DND-41 (cell line): ENCODE measurements at regions not wholly inside any gene's neighbourhood (a gene's known extent, or its start where the extent isn't known, plus 50 kb on each side); places are given as distances from the start of the nearest gene placed in this dataset.

Experiments used
- EZH2 ChIP-seq: IDR thresholded peaks from 3 replicates; pipeline ENCODE4 v1.6.1; 2012; ENCODE audit warnings: borderline replicate concordance, low read depth, mild to moderate bottlenecking, moderate library complexity, low read length, inconsistent platforms; ENCODE audit not compliant: severe bottlenecking
- TF ChIP-seq, protein P1 (sequence below): IDR thresholded peaks from 2 replicates; pipeline ENCODE4 v1.5.1; 2012; ENCODE audit warnings: borderline replicate concordance, low read length, moderate library complexity, mild to moderate bottlenecking; ENCODE audit not compliant: poor library complexity, severe bottlenecking; ENCODE audit errors: extremely low read depth

DNA sequence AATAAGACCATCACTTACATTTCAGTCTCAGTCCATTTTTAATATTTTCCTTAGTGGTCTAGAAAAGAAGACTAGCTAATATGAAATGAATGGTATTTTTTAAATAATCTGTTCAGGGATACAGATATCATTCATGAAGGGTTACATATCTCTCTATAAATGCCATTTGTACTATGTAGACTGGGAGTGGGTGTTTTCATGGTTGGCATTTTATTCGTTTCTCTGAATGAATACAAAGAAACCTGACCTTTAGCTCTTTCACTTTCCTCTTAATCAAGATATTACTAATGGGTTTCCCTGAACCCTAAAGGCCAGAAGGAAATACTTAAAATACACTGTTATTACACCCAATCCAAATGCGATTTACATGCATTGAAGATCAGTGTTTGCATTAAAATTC lies 788.9 kb downstream of the TBC1D32 start:
- TF ChIP-seq, protein P1, sequence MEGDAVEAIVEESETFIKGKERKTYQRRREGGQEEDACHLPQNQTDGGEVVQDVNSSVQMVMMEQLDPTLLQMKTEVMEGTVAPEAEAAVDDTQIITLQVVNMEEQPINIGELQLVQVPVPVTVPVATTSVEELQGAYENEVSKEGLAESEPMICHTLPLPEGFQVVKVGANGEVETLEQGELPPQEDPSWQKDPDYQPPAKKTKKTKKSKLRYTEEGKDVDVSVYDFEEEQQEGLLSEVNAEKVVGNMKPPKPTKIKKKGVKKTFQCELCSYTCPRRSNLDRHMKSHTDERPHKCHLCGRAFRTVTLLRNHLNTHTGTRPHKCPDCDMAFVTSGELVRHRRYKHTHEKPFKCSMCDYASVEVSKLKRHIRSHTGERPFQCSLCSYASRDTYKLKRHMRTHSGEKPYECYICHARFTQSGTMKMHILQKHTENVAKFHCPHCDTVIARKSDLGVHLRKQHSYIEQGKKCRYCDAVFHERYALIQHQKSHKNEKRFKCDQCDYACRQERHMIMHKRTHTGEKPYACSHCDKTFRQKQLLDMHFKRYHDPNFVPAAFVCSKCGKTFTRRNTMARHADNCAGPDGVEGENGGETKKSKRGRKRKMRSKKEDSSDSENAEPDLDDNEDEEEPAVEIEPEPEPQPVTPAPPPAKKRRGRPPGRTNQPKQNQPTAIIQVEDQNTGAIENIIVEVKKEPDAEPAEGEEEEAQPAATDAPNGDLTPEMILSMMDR: no peak
- TF ChIP-seq EZH2: no peak
